ENCODE measurements at regions not wholly inside any gene's neighbourhood (a gene's known extent, or its start where the extent isn't known, plus 50 kb on each side); places are given as distances from the start of the nearest gene placed in this dataset.

GRCh38 chr10:3853547-3854303 is 68.7 kb upstream of the KLF6 start:
- no peak for TF ChIP-seq EZH2phosphoT487 (IDR thresholded peaks at IDR 0.05; ENCODE audit: insufficient read depth, low read depth)
- TF ChIP-seq EZH2 (IDR thresholded peaks at IDR 0.05; ENCODE audit: insufficient read depth, poor library complexity, severe bottlenecking): no peak
